ENCODE measurements at regions not wholly inside any gene's neighbourhood (a gene's known extent, or its start where the extent isn't known, plus 50 kb on each side); places are given as distances from the start of the nearest gene placed in this dataset.
"Not testable (repeated sequence)": the region's sequence is repeated elsewhere in the genome, so short reads cannot be mapped to it uniquely, and the experiment has no call there.

- Mint-ChIP-seq H3K9me3 (no peaks in the 10 kb centered on the region), H3K4me3 (peak overlapping the region in 8 of 10 donors; percentile 3 to 59 (median 35)), H3K4me1 (peaks cover 0 to 12% (median 9%) of the 10 kb centered on the region in 7 donors), H3K36me3 (peaks cover 0 to 3% (median 0%) of the 10 kb centered on the region in 5 donors), H3K27ac (no peak overlapping the region), H3K27me3 (peaks cover 64 to 84% (median 68%) of the 10 kb centered on the region in 5 donors)
- Histone ChIP-seq H3K4me3 (ENCODE audit: low read length) (no peak overlapping the region), H3K27ac (ENCODE audit: low read depth, low read length) (no peak overlapping the region), H3K27me3 (ENCODE audit: control insufficient read depth in 2 of 2, insufficient read depth in 2 of 2, low read length in 2 of 2) (peaks cover 3 to 5% of the 10 kb centered on the region in 2 donors), H3K4me1 (ENCODE audit: control insufficient read depth in 2 of 2, insufficient read depth in 2 of 2, low read length in 2 of 2) (no peaks in the 10 kb centered on the region), H3K36me3 (ENCODE audit: control insufficient read depth in 2 of 3, insufficient read depth in 3 of 3, low read length in 3 of 3) (no peaks in the 10 kb centered on the region), H3K9me3 (ENCODE audit: control insufficient read depth in 2 of 3, low read length in 3 of 3) (no peaks in the 10 kb centered on the region)
- no peak for ATAC-seq
- intact Hi-C loops (cut with micrococcal nuclease) = no loop called here
- ChIA-PET POLR2A (no interaction called here), CTCF (interaction anchor here (0.6 kb wide), 1 partner anchor 8 kb away, joined by 3 read pairs; no protein-coding TSS in a partner anchor)
- DNase-seq = peak in 1 of 9 donors; percentile 35
Observed at GRCh38 chr2:131425231-131425941, 50.5 kb upstream of the TUBA3D start.

- H3K27ac ChIP-seq (ENCODE audit: low read depth, low read length); H3K9me3 Mint-ChIP-seq; H3K36me3 ChIP-seq (ENCODE audit: control insufficient read depth in 2 of 3, insufficient read depth in 3 of 3, low read length in 3 of 3); H3K4me3 ChIP-seq (ENCODE audit: low read length); CTCF ChIA-PET; H3K27me3 ChIP-seq (ENCODE audit: control insufficient read depth in 2 of 2, insufficient read depth in 2 of 2, low read length in 2 of 2); ATAC-seq; intact Hi-C loops (cut with micrococcal nuclease); H3K9me3 ChIP-seq (ENCODE audit: control insufficient read depth in 2 of 3, low read length in 3 of 3); POLR2A ChIA-PET; H3K4me1 ChIP-seq (ENCODE audit: control insufficient read depth in 2 of 2, insufficient read depth in 2 of 2, low read length in 2 of 2); H3K27ac Mint-ChIP-seq; H3K36me3 Mint-ChIP-seq: not testable (repeated sequence)
- peak in 1 of 9 donors; percentile 27 for DNase-seq
- Mint-ChIP-seq H3K4me3 (peak overlapping the region in 8 of 10 donors; percentile 4 to 66 (median 38)), H3K27me3 (peaks cover 62 to 86% (median 67%) of the 10 kb centered on the region in 5 donors), H3K4me1 (peaks cover 0 to 12% (median 9%) of the 10 kb centered on the region in 7 donors)
Observed at GRCh38 chr2:131424605-131425114, 51.3 kb upstream of the TUBA3D start.

- H3K9me3 Mint-ChIP-seq; DNase-seq; ATAC-seq; H3K4me3 Mint-ChIP-seq; H3K36me3 ChIP-seq (ENCODE audit: control insufficient read depth in 2 of 3, insufficient read depth in 3 of 3, low read length in 3 of 3); POLR2A ChIA-PET; H3K4me3 ChIP-seq (ENCODE audit: low read length); H3K36me3 Mint-ChIP-seq; H3K27me3 ChIP-seq (ENCODE audit: control insufficient read depth in 2 of 2, insufficient read depth in 2 of 2, low read length in 2 of 2); H3K27ac Mint-ChIP-seq; H3K9me3 ChIP-seq (ENCODE audit: control insufficient read depth in 2 of 3, low read length in 3 of 3); H3K27ac ChIP-seq (ENCODE audit: low read depth, low read length); H3K4me1 ChIP-seq (ENCODE audit: control insufficient read depth in 2 of 2, insufficient read depth in 2 of 2, low read length in 2 of 2); H3K4me1 Mint-ChIP-seq; CTCF ChIA-PET; intact Hi-C loops (cut with micrococcal nuclease): not testable (repeated sequence)
- H3K27me3 Mint-ChIP-seq = peaks cover 40 to 77% (median 49%) of the 10 kb centered on the region in 5 donors
Observed at GRCh38 chr2:131420751-131421150, 55.2 kb upstream of the TUBA3D start.

- Mint-ChIP-seq H3K9me3 (no peaks in the 10 kb centered on the region), H3K4me1 (no peaks in the 10 kb centered on the region), H3K4me3 (no peak overlapping the region), H3K36me3 (no peaks in the 10 kb centered on the region), H3K27me3 (peaks cover 34 to 79% (median 50%) of the 10 kb centered on the region in 5 donors), H3K27ac (no peak overlapping the region)
- H3K9me3 ChIP-seq (ENCODE audit: control insufficient read depth in 2 of 3, low read length in 3 of 3) = no peaks in the 10 kb centered on the region
- no peak for ATAC-seq
- intact Hi-C loops (cut with micrococcal nuclease) = loop anchor here (10.0 kb wide), 4 partner anchors 105 to 725 kb away; partner anchors contain the start of gene CCDC74A (in 1 of the 2)
- peaks cover 0 to 3% of the 10 kb centered on the region in 2 donors for H3K27me3 ChIP-seq (ENCODE audit: control insufficient read depth in 2 of 2, insufficient read depth in 2 of 2, low read length in 2 of 2)
- H3K36me3 ChIP-seq (ENCODE audit: control insufficient read depth in 2 of 3, insufficient read depth in 3 of 3, low read length in 3 of 3) = no peaks in the 10 kb centered on the region
- ChIA-PET CTCF (interaction anchor here (0.7 kb wide), 1 partner anchor 80 kb away, joined by 4 read pairs; no protein-coding TSS in a partner anchor), POLR2A (no interaction called here)
- H3K4me3 ChIP-seq (ENCODE audit: low read length) = no peak overlapping the region
- no peaks in the 10 kb centered on the region for H3K4me1 ChIP-seq (ENCODE audit: control insufficient read depth in 2 of 2, insufficient read depth in 2 of 2, low read length in 2 of 2)
- no peak overlapping the region for H3K27ac ChIP-seq (ENCODE audit: low read depth, low read length)
- no peak for DNase-seq
Observed at GRCh38 chr2:131419441-131419840, 55.5 kb upstream of the RAB6D start.

GRCh38 chr2:131418625-131419024, 54.7 kb upstream of the RAB6D start:
- ATAC-seq = no peak
- no peaks in the 10 kb centered on the region for H3K4me1 ChIP-seq (ENCODE audit: control insufficient read depth in 2 of 2, insufficient read depth in 2 of 2, low read length in 2 of 2)
- intact Hi-C loops (cut with micrococcal nuclease) = loop anchor here (10.0 kb wide), 4 partner anchors 106 to 726 kb away; partner anchors contain the start of gene CCDC74A (in 1 of the 2)
- H3K4me3 ChIP-seq (ENCODE audit: low read length) = no peak overlapping the region
- Mint-ChIP-seq H3K27ac (no peak overlapping the region), H3K4me1 (no peaks in the 10 kb centered on the region), H3K4me3 (no peak overlapping the region), H3K36me3 (no peaks in the 10 kb centered on the region), H3K9me3 (no peaks in the 10 kb centered on the region), H3K27me3 (peaks cover 26 to 72% (median 42%) of the 10 kb centered on the region in 5 donors)
- CTCF ChIA-PET = no interaction called here
- DNase-seq = no peak
- H3K27ac ChIP-seq (ENCODE audit: low read depth, low read length) = no peak overlapping the region
- POLR2A ChIA-PET = no interaction called here
- H3K36me3 ChIP-seq (ENCODE audit: control insufficient read depth in 2 of 3, insufficient read depth in 3 of 3, low read length in 3 of 3) = no peaks in the 10 kb centered on the region
- H3K9me3 ChIP-seq (ENCODE audit: control insufficient read depth in 2 of 3, low read length in 3 of 3) = no peaks in the 10 kb centered on the region
- H3K27me3 ChIP-seq (ENCODE audit: control insufficient read depth in 2 of 2, insufficient read depth in 2 of 2, low read length in 2 of 2) = peaks cover 0 to 3% of the 10 kb centered on the region in 2 donors

- Mint-ChIP-seq H3K36me3 (no peaks in the 10 kb centered on the region), H3K4me1 (peaks cover 0 to 4% (median 0%) of the 10 kb centered on the region in 7 donors), H3K27me3 (peaks cover 24 to 69% (median 40%) of the 10 kb centered on the region in 5 donors), H3K9me3 (no peaks in the 10 kb centered on the region), H3K27ac (no peak overlapping the region), H3K4me3 (no peak overlapping the region)
- no peaks in the 10 kb centered on the region for H3K9me3 ChIP-seq (ENCODE audit: control insufficient read depth in 2 of 3, low read length in 3 of 3)
- CTCF ChIA-PET = no interaction called here
- no peak for ATAC-seq
- POLR2A ChIA-PET = no interaction called here
- no peaks in the 10 kb centered on the region for H3K4me1 ChIP-seq (ENCODE audit: control insufficient read depth in 2 of 2, insufficient read depth in 2 of 2, low read length in 2 of 2)
- no peak for DNase-seq
- no peak overlapping the region for H3K4me3 ChIP-seq (ENCODE audit: low read length)
- no peak overlapping the region for H3K27ac ChIP-seq (ENCODE audit: low read depth, low read length)
- intact Hi-C loops (cut with micrococcal nuclease) = loop anchor here (10.0 kb wide), 4 partner anchors 107 to 727 kb away; partner anchors contain the start of gene CCDC74A (in 1 of the 2)
- H3K27me3 ChIP-seq (ENCODE audit: control insufficient read depth in 2 of 2, insufficient read depth in 2 of 2, low read length in 2 of 2) = peaks cover 0 to 3% of the 10 kb centered on the region in 2 donors
- no peaks in the 10 kb centered on the region for H3K36me3 ChIP-seq (ENCODE audit: control insufficient read depth in 2 of 3, insufficient read depth in 3 of 3, low read length in 3 of 3)
Observed at GRCh38 chr2:131417886-131418285, 53.9 kb upstream of the RAB6D start.
